HPDE6-E6E7 (cell line): ENCODE measurements at regions not wholly inside any gene's neighbourhood (a gene's known extent, or its start where the extent isn't known, plus 50 kb on each side); places are given as distances from the start of the nearest gene placed in this dataset.

ENCODE experiments used
- DNase-seq: peaks from one replicate; pipeline ENCODE4 v3.0.0; 2011; ENCODE audit warnings: missing footprints; ENCODE audit errors: extremely low spot score

DNA sequence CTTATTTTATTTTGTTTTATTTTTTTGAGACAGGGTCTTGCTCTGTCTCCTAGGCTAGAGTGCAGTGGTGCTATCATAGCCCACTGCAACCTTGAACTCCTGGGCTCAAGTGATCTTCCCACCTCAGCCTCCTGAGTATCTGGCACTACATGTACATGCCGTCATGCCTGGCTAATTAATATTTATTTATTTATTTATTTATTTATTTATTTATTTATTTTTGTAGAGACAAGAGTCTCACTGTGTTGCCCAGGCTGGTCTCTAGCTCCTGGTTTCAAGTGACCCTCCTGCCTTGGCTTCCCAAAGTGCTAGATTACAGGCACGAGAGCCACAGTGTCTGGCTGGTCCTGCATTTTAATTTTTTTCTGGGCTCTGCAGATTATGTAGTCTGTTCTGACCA lies 84.9 kb upstream of the BCOR start:
- no peak for DNase-seq

DNA sequence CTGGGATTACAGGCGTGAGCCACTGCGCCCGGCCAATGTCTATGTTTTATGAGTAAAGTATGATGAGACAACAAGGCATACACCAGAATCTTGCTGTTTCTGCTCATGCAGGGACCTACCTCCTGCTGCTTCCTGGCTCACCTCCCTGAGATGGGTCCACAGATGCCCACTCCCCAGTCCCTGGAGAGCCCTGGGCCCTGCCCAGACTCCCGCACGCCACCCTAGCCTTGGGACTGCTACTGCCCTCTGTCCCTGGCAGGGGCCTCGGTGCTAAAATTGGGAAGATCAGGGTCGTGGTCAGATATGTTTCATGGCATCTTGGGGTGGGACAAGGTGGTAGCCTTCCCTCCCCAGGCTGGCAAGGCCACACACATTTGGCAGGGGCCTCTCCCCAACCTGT lies 84.3 kb upstream of the BCOR start:
- DNase-seq, result no peak

GRCh38 chrX:40179283-40179682 lies 81.5 kb upstream of the BCOR start:
- DNase-seq, result no peak

GRCh38 chrX:40177942-40178715 lies 80.4 kb upstream of the BCOR start:
- DNase-seq, result no peak

DNA sequence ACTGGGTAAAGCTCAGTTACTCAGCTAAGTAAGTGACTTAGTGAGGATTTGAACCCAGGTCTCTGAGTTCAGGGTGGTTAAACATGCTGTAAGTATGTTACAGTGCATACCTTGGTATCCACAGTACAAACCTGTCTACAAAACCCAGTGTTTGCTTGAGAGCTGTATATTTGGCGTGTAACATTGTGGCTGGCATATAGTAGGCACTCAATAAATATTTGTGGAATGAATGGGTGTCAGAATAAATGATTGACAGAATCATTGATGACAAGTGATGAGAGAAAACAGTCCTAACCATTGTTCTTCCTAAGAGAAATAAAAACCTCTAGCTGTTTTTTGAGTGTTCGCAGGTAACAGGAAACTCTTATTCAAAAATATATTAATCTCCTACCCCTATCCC lies 79.7 kb upstream of the BCOR start:
- DNase-seq, result no peak

DNA sequence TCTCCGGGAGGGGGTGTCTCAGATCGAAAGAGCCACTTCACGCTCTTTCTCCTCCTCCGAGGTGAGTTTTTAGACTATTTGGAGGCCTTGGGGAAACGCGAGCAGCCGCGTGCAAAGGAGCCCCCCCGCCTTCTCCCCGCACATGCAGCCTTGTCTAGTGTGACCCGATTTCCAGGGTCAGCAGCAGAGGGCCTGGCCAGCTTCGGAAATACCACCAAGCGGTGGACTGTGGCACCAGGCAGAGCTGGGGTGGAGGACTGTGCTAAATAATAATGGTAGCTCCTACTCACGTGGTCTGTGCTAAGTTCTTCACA lies 79.3 kb upstream of the BCOR start:
- DNase-seq, result no peak

DNA sequence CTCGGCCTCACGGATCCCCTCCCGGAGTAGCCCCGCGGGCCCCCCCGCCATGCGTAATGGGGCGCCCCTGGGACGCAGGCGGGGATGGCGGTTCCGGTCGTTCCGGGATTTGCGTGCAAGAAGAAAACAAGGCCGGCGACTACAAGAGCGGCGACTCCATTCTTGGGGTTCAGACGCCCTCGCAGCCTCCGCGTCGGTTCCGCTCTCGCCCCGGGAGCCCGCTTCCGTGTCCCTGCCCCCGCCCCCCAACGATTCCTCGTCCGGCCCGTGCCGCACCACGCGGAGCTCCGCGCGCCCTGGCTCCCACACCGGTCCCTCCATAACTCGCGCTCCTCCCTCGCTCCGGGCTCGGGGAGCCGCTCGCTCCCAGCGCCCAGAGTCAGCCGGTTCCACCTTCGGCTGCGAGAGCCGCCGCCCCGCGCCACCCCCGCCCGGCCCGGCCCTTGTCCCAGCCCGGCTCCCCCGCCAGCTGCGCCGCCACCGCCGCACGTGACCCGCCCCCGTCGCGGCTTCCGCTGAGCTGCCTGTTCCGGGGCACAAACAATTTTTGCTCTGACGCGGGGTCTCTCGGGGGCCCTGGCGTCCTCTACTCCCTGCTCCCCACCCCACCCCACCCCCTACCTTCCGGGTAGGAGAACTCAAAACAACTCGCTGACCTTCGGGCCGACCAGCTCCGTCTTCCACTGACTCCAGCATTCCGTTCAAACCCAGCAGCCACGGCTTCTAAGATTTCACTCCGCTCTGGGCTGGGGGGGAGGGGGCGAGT lies 78.8 kb upstream of the BCOR start:
- DNase-seq, result no peak

DNA sequence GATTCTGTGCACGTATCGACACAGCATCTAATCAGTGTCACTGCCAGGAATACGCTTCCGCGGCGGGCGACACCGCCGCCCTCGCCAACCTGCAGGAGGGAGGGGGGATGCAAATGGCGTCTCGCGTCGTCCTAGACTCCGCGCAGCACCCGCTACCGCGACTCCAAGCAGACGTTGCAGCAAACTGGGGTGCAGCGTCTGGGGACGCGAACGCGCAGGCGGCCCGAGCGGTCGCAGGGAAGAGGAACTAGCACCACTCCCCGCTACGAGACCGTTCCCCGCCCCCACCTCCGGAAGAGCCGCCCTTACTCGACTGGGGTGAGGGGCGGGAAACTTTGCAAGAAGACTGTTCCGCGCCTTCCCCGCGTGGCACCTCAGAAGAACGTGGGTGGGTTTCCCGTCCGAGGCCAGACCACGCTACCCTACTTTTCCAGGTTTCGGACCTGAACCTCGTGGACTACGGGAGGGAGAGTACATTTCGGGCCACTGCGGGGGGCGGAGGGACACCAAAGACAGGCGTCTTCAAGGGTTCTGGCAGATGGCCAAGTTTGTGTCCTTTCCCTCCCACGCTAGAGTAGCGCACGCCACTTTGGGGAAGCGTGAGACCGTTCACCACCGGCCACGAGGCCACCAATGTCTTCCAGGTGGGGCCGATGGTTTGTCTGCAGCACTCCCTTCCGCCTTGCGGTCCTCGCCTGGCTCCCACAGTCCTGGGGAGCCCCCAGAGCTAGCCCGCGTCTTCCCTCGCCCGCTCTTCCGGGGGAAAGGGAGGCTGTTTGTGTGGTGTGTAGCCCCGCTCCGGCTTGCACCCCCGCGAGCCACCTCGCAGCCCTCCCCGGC lies 78.0 kb upstream of the BCOR start:
- DNase-seq, result no peak

DNA sequence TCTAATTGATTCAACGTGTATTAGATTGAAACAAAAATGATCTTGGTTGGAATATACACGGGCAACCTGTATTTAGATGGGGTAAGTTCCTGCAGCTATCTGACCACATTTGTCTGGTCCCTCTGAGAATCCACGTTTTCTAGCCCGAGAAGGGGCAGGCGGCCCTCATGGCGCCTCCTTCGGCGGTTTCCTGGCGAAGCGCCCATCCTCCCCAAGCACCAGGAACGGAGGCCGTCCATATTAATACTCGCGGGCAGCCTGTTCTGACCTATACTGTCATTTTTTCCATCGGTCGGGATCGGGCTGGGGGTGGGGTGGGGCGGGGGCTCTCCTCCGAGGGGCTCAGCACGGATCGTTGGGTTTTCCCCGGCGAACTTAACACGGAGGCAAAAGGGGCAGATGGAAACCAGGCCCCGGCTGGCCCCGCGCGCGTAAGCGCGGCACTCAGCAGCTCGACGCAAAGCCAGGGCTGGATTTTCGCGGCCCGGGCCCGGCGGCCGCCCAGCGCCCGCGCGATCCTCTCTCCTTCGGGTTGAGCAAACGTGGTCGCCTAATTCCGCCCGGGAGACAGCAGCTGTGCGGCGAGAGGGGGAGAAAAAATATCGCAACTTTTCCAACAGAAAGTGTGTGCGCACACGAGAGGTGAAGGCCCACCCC lies 77.2 kb upstream of the BCOR start:
- DNase-seq, result no peak

GRCh38 chrX:40174001-40174853 lies 76.5 kb upstream of the BCOR start:
- DNase-seq, result no peak

- DNase-seq, result no peak
Measured at GRCh38 chrX:40173143-40174000, 75.6 kb upstream of the BCOR start.

DNA sequence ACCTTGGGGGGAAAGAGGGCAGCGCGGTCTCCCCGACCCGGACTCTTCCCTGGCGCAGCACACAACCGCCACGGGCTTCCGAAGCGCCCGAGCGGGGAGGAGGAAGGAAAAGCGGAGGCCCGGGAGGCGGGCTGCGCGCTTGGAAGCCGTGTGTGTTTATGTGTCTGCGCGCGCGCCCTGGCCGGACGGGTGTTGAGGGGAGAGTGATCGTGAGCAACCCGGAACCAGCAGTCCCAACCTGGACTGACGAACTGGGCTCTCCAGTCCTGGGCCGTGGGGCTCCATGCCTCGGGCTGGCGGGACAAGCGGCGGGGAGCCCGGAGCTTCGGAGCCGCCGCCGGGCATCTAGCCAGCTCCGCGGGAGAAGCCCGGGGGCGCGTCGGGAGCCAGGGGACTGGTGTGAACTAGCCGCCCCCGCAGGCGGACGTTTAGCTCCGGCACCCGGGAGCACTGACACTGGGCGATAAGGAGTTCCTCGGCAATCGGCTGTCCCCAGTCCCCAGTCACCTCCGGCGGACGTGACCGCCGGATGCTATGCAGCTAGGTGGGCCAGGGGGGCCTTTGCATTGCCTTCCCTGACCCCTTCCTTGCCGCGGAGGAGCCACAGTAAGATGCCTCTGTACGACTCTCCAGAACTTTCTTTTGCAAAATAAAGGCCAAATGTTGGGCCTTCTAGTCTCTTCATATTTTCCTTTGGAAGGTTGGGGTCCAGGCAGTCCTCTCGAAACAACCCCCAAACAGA lies 74.8 kb upstream of the BCOR start:
- DNase-seq, result no peak

DNA sequence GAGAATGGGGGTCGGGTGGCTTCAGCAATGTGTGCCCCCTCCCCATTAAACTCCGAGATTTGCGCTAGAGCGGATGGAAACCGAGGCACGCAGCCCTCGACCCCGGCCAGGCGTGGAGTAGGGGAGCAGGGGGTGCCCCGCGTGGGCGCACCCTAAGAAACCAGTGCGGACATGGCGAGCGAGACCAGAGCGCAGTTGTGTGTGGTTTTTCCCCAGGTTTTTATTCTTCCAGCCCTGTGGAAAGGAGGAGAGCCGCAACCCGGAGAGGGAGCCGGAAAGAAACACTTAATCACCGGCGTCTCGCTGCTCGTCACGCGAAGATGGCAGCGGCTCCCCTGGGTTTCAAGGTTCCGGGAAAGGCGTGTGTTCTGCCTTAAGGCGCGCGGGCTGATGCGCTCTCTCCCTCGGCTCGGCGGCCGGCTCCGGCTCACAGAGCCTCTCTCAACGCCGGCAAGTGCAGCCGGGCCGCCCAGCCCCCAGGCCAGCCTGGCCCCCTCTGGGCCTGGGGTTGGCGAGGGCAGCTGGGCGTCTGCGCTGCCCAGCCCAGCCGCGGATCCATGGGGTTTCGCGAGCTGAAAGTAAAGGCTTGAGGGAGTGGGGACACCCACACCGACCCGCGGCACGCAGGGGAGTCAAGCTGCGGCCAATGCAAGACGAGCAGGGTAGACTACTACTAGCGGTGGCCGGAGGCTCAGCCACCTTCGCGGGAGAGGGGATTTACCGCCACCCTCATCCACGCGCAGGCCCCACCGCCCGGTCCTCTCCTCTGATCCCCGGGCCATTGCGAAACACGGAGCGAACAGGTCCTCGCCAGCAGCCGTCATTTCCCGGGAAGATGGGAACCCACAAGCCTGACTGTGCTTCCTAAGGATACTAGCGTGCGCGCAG lies 74.0 kb upstream of the BCOR start:
- no peak for DNase-seq

DNA sequence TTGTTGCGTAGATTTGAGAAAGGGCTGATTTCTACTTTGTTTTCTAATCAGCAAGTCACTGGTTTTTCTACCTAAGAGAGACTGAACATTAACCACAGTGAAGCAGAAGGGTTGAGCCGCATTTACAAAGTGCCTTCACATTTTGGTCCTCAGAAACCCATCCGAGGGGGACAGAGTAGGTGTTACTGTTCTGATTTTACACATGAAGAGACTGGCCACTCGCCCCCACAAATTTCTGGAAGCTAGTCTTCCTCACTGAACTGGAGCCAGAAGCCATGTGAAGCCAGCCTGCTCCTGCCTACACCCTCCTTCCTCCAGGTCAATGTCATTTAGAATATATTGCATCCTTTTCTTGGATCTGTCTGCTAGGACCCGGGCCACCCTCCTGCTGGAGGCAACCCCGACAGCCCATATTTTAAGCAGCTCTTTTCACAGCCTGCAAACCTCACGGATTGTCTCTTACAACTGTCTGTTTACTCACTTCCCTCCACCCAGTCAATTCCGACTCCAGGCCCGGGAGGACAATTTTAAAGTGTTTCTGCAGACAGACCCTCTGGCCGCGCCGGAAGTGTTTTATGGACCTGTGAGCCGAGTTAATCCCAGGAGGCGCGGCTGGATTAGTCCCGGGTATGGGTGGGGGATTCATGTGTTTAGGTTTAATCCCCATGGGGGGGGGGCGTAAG lies 73.2 kb upstream of the BCOR start:
- DNase-seq, result no peak

DNA sequence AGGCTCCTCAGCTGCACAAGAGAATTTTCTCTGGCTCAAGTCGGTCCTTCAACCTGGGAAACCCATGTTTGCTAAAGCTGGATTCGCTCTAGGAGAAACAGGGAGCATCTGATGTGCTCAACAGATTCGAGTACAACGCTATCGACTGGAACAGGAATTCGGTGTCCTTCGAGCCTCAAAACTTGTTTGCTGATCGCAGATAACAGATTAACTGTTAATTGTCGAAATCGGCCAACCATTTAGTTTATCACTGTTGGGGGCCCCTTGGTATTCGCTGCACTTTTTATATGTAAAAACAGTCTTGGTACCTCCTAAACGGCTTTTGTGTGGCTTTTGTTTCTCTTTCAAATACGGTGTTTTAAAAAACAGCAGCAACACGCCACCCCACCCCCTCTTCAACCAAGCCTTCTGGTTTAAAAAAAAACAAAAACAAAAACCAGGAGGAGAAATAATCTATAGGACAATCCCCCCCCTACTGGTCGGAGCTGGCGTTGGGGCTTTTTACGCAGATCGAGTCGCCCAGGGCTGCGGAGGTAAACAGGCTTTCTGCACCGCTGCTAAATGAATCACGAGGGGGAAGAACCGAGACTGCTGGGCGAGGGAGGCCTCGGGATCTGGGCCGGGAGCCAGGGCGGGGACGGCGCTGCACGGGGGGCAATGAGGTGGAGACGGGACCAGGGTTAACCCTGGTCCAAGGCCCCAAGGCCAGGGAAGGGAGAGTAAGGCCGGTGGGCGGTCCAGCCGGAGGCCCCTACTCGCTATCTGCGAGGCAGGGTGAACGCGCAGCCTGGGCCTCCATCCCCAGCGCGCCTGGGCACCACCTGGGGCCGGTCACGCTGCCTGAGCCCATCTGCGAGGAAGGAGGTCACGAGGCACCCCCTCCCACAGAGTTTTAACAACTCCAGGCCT lies 71.7 kb upstream of the BCOR start:
- no peak for DNase-seq

DNA sequence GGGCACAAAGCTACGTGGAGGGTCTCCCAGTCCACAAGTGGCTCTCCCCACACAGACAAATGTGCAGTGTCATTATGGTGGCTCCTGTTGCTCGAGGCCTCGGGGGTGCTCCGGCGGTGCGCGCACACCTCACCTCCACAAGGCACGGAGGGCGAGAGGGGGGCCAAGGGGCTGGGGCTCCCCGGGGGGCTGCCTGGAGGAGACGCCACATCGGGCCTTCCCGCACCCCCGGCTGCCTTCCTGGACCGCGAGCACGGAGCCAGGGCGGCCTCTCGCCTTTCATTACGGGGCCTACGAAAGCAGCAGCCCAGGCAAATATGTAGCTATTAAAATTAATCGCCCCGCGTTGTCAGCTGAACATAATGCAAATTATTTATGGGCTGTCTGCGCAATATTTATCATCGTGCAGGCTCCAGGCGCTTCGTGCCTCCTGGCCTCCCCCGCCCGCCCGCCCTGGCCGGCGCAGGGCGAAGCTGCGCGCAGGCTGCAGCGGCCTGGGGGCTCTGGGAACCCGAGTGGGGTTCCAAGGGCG lies 70.8 kb upstream of the BCOR start:
- DNase-seq, result no peak
